ENCODE measurements at regions not wholly inside any gene's neighbourhood (a gene's known extent, or its start where the extent isn't known, plus 50 kb on each side); places are given as distances from the start of the nearest gene placed in this dataset.

GRCh38 chr6:166824146-166824879 lies 132.0 kb downstream of the RNASET2 start:
- TF ChIP-seq, protein P1, sequence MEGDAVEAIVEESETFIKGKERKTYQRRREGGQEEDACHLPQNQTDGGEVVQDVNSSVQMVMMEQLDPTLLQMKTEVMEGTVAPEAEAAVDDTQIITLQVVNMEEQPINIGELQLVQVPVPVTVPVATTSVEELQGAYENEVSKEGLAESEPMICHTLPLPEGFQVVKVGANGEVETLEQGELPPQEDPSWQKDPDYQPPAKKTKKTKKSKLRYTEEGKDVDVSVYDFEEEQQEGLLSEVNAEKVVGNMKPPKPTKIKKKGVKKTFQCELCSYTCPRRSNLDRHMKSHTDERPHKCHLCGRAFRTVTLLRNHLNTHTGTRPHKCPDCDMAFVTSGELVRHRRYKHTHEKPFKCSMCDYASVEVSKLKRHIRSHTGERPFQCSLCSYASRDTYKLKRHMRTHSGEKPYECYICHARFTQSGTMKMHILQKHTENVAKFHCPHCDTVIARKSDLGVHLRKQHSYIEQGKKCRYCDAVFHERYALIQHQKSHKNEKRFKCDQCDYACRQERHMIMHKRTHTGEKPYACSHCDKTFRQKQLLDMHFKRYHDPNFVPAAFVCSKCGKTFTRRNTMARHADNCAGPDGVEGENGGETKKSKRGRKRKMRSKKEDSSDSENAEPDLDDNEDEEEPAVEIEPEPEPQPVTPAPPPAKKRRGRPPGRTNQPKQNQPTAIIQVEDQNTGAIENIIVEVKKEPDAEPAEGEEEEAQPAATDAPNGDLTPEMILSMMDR (IDR thresholded peaks at IDR 0.05) = no peak
- TF ChIP-seq POLR2A (IDR thresholded peaks at IDR 0.05) (no peak), POLR2AphosphoS5 (IDR thresholded peaks at IDR 0.05) (no peak)
- Histone ChIP-seq H3K4me3 (no peak overlapping the region), H3K4me1 (replicated peaks) (no peaks in the 10 kb centered on the region), H3K36me3 (no peaks in the 10 kb centered on the region), H3K9me3 (no peaks in the 10 kb centered on the region), H3K27me3 (replicated peaks; ENCODE audit: insufficient read depth) (no peaks in the 10 kb centered on the region), H3K27ac (no peak overlapping the region)
- 85% methylated on average over 10 of the region's 10 CpGs for WGBS
- intact Hi-C loops (cut with DNase I) = no loop called here
- no peak for DNase-seq (ENCODE audit: low spot score)

- Histone ChIP-seq H3K9me3 (no peaks in the 10 kb centered on the region), H3K4me1 (replicated peaks) (no peaks in the 10 kb centered on the region), H3K27me3 (replicated peaks; ENCODE audit: insufficient read depth) (no peaks in the 10 kb centered on the region), H3K27ac (no peak overlapping the region), H3K4me3 (no peak overlapping the region), H3K36me3 (no peaks in the 10 kb centered on the region)
- no peak for DNase-seq (ENCODE audit: low spot score)
- WGBS = 94% methylated on average over 1 of the region's 1 CpG
- TF ChIP-seq POLR2A (IDR thresholded peaks at IDR 0.05) (no peak), POLR2AphosphoS5 (IDR thresholded peaks at IDR 0.05) (no peak)
- TF ChIP-seq, protein P1 (IDR thresholded peaks at IDR 0.05) = no peak
- intact Hi-C loops (cut with DNase I) = no loop called here
These were observed 133.7 kb downstream of the RNASET2 start for GRCh38 chr6:166822609-166823008.

DNA sequence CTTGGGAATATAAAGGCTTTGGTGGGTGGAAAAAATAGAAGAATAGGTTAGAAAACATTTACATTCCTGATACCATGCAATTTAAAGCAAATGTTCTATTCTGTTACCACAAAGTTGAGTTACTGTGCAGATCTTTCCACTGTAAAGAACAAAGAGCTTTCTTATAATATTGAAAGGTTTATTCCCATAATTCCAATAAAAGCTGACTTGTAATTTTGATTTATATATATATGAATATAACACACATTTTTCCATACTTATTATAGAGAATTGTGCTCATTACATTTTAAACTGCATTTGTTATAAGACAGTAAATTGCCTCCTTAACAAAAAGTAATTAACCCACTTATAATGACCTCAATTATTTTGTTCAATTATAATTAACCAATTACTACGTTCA lies 135.9 kb downstream of the RNASET2 start:
- DNase-seq (ENCODE audit: low spot score) = no peak
- Histone ChIP-seq H3K4me3 (no peak overlapping the region), H3K4me1 (replicated peaks) (no peaks in the 10 kb centered on the region), H3K27me3 (replicated peaks; ENCODE audit: insufficient read depth) (no peaks in the 10 kb centered on the region), H3K27ac (no peak overlapping the region), H3K36me3 (no peaks in the 10 kb centered on the region), H3K9me3 (no peaks in the 10 kb centered on the region)
- intact Hi-C loops (cut with DNase I) = no loop called here
- TF ChIP-seq POLR2A (IDR thresholded peaks at IDR 0.05) = no peak
- TF ChIP-seq POLR2AphosphoS5 (IDR thresholded peaks at IDR 0.05) = no peak
- TF ChIP-seq, protein P1 (IDR thresholded peaks at IDR 0.05) = no peak
- WGBS = 89% methylated on average over 1 of the region's 1 CpG

- no peak for DNase-seq (ENCODE audit: low spot score)
- Histone ChIP-seq H3K4me3 (no peak overlapping the region), H3K27ac (no peak overlapping the region), H3K9me3 (no peaks in the 10 kb centered on the region), H3K4me1 (replicated peaks) (no peaks in the 10 kb centered on the region), H3K27me3 (replicated peaks; ENCODE audit: insufficient read depth) (no peaks in the 10 kb centered on the region), H3K36me3 (no peaks in the 10 kb centered on the region)
- TF ChIP-seq, protein P1 (IDR thresholded peaks at IDR 0.05) = no peak
- 96% methylated on average over 1 of the region's 1 CpG for WGBS
- intact Hi-C loops (cut with DNase I) = no loop called here
These were observed 136.3 kb downstream of the RNASET2 start for GRCh38 chr6:166820070-166820469.

- Histone ChIP-seq H3K9me3 (no peaks in the 10 kb centered on the region), H3K36me3 (no peaks in the 10 kb centered on the region), H3K4me1 (replicated peaks) (no peaks in the 10 kb centered on the region), H3K4me3 (no peak overlapping the region), H3K27me3 (replicated peaks; ENCODE audit: insufficient read depth) (no peaks in the 10 kb centered on the region), H3K27ac (no peak overlapping the region)
- intact Hi-C loops (cut with DNase I) = no loop called here
- TF ChIP-seq POLR2AphosphoS5 (IDR thresholded peaks at IDR 0.05) (no peak), POLR2A (IDR thresholded peaks at IDR 0.05) (no peak)
- TF ChIP-seq, protein P1 (IDR thresholded peaks at IDR 0.05) = no peak
- WGBS = 52% methylated on average over 4 of the region's 4 CpGs
- DNase-seq (ENCODE audit: low spot score) = no peak
These were observed 140.7 kb downstream of the RNASET2 start for GRCh38 chr6:166815629-166816028.
